A673 (cell line): ENCODE measurements at regions not wholly inside any gene's neighbourhood (a gene's known extent, or its start where the extent isn't known, plus 50 kb on each side); places are given as distances from the start of the nearest gene placed in this dataset.

ENCODE experiments used
- BruUV-seq: library from RNA; stranded (reverse); fragments of 400-500 nt; replicated peaks from 2 replicates; lab custom pipeline; 2021; lab: Mats Ljungman, UMichigan
- CTCF ChIA-PET: fragments of 300-600 bp; sonication (Branson Sonifier 250); formaldehyde crosslinking; loops from one replicate; lab custom pipeline; 2022; ENCODE audit warnings: antibody characterized with exemption; lab: Charles Lee
- POLR2A ChIA-PET: fragments of 300-600 bp; sonication (Branson Sonifier 250); formaldehyde crosslinking; loops from one replicate; lab custom pipeline; 2022; ENCODE audit warnings: antibody characterized with exemption; ENCODE audit not compliant: low non-redundant PET; lab: Charles Lee
- DNase-seq: peaks from one replicate; pipeline ENCODE4 v3.0.0-alpha.2; 2015; ENCODE audit warnings: low spot score
- H3K27ac ChIP-seq: fragments of 200-600 bp; sonication (generic); 2 replicates; pipeline ENCODE4 v1.5.1; 2016; ENCODE audit warnings: mixed run types, low read depth, mild to moderate bottlenecking, mixed read lengths, antibody characterized with exemption, low read length; ENCODE audit not compliant: poor library complexity, severe bottlenecking
- H3K27me3 ChIP-seq: fragments of 200-600 bp; sonication (generic); replicated peaks from 2 replicates; pipeline ENCODE4 v1.6.1; 2017; ENCODE audit warnings: mixed run types, low read depth, mild to moderate bottlenecking, mixed read lengths, antibody characterized with exemption, low read length; ENCODE audit not compliant: insufficient read depth, poor library complexity
- H3K36me3 ChIP-seq: fragments of 200-600 bp; sonication (generic); 2 replicates; pipeline ENCODE4 v1.6.1; 2016; ENCODE audit warnings: mixed run types, mild to moderate bottlenecking, mixed read lengths, antibody characterized with exemption, low read length; ENCODE audit not compliant: insufficient read depth, poor library complexity, severe bottlenecking
- H3K4me1 ChIP-seq: fragments of 200-600 bp; sonication (generic); 2 replicates; pipeline ENCODE4 v1.6.1; 2017; ENCODE audit warnings: mixed run types, mild to moderate bottlenecking, mixed read lengths, antibody characterized with exemption, low read length; ENCODE audit not compliant: insufficient read depth, poor library complexity, severe bottlenecking
- H3K4me3 ChIP-seq: fragments of 200-600 bp; sonication (generic); 2 replicates; pipeline ENCODE4 v1.5.1; 2016; ENCODE audit warnings: low read depth, mixed run types, mild to moderate bottlenecking, mixed read lengths, low read length; ENCODE audit not compliant: poor library complexity, severe bottlenecking
- H3K9me3 ChIP-seq: fragments of 200-600 bp; sonication (generic); 2 replicates; pipeline ENCODE4 v1.6.1; 2016; ENCODE audit warnings: mixed run types, low read depth, mild to moderate bottlenecking, mixed read lengths, antibody characterized with exemption, low read length; ENCODE audit not compliant: poor library complexity, severe bottlenecking
- EZH2 ChIP-seq: fragments of 200-600 bp; sonication (generic); IDR thresholded peaks from 2 replicates; pipeline ENCODE4 v1.6.1; 2017; ENCODE audit warnings: borderline replicate concordance, low read depth, mild to moderate bottlenecking, mixed read lengths, antibody characterized with exemption, low read length; ENCODE audit not compliant: poor library complexity, severe bottlenecking
- intact Hi-C: fragments of 100-400 bp; cut with micrococcal nuclease; formaldehyde crosslinking; loops from one replicate; pipeline ENCODE4 v1.10.0; 2022; ENCODE audit not compliant: unreplicated experiment
- TF ChIP-seq, protein P1 (sequence below): fragments of 300-800, 200-600 bp; sonication (generic); conservative IDR thresholded peaks from 2 replicates; pipeline ENCODE4 v1.5.1; 2017; ENCODE audit warnings: low read depth, mild to moderate bottlenecking, antibody characterized with exemption, low read length, moderate library complexity, mixed read lengths

- BruUV-seq, result no TSS peak
- CTCF ChIA-PET, result no interaction called here
- TF ChIP-seq, protein P1, sequence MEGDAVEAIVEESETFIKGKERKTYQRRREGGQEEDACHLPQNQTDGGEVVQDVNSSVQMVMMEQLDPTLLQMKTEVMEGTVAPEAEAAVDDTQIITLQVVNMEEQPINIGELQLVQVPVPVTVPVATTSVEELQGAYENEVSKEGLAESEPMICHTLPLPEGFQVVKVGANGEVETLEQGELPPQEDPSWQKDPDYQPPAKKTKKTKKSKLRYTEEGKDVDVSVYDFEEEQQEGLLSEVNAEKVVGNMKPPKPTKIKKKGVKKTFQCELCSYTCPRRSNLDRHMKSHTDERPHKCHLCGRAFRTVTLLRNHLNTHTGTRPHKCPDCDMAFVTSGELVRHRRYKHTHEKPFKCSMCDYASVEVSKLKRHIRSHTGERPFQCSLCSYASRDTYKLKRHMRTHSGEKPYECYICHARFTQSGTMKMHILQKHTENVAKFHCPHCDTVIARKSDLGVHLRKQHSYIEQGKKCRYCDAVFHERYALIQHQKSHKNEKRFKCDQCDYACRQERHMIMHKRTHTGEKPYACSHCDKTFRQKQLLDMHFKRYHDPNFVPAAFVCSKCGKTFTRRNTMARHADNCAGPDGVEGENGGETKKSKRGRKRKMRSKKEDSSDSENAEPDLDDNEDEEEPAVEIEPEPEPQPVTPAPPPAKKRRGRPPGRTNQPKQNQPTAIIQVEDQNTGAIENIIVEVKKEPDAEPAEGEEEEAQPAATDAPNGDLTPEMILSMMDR, result no peak
- TF ChIP-seq EZH2, result no peak
- Histone ChIP-seq H3K9me3 (no peaks in the 10 kb centered on the region), H3K27ac (no peak overlapping the region), H3K4me1 (no peaks in the 10 kb centered on the region), H3K4me3 (no peak overlapping the region), H3K27me3 (no peaks in the 10 kb centered on the region), H3K36me3 (no peaks in the 10 kb centered on the region)
- intact Hi-C loops, result no loop called here
- DNase-seq, result no peak
- POLR2A ChIA-PET, result no interaction called here
These were observed 95.2 kb downstream of the FAM217A start for GRCh38 chr6:3983778-3984177.

DNA sequence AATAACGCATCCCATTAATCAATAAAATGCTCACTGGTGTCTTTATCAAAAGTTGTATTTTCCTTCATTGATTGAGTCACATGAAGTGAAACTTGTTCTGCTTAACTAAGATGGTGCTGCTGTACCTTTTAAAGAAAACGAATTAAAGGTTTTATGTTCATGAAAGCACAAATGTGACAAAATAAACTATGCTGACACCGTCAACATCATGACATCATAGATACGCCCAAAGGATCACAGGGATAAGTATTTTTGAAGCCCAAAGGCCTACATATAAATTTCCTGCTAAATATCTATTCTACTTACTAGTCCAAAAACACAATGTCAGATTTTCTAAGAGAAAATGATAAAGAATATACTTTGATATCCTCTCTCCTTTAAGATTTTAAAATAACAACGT, 94.4 kb downstream of the FAM217A start:
- H3K4me1 ChIP-seq, result no peaks in the 10 kb centered on the region
- TF ChIP-seq, protein P1, result no peak
- TF ChIP-seq EZH2, result no peak
- DNase-seq, result no peak
- H3K4me3 ChIP-seq, result no peak overlapping the region
- no peak overlapping the region for H3K27ac ChIP-seq
- no peaks in the 10 kb centered on the region for H3K36me3 ChIP-seq
- ChIA-PET POLR2A (no interaction called here), CTCF (no interaction called here)
- H3K9me3 ChIP-seq, result no peaks in the 10 kb centered on the region
- H3K27me3 ChIP-seq, result no peaks in the 10 kb centered on the region
- intact Hi-C loops, result no loop called here
- BruUV-seq, result no TSS peak

GRCh38 chr6:3986241-3986640, 92.7 kb downstream of the FAM217A start:
- Histone ChIP-seq H3K27me3 (no peaks in the 10 kb centered on the region), H3K36me3 (no peaks in the 10 kb centered on the region), H3K9me3 (no peaks in the 10 kb centered on the region), H3K4me1 (peaks cover 3% of the 10 kb centered on the region), H3K4me3 (no peak overlapping the region), H3K27ac (no peak overlapping the region)
- CTCF ChIA-PET, result interaction anchor here (1.0 kb wide), 2 partner anchors 8 to 137 kb away, joined by 3 to 7 read pairs; partner anchors contain the start of gene FAM50B
- no peak for TF ChIP-seq EZH2
- TF ChIP-seq, protein P1, result no peak
- no TSS peak for BruUV-seq
- intact Hi-C loops, result no loop called here
- DNase-seq, result no peak
- POLR2A ChIA-PET, result interaction anchor here (0.7 kb wide), 1 partner anchor 10 kb away, joined by 16 read pairs; no protein-coding TSS in a partner anchor
